ENCODE measurements at regions not wholly inside any gene's neighbourhood (a gene's known extent, or its start where the extent isn't known, plus 50 kb on each side); places are given as distances from the start of the nearest gene placed in this dataset.

GRCh38 chr3:180354214-180354613, 247.7 kb upstream of the TTC14 start:
- DNase-seq, result no peak

- no peak for DNase-seq
These were observed 243.8 kb upstream of the TTC14 start for GRCh38 chr3:180358179-180358578.

GRCh38 chr3:180359061-180359952, 242.7 kb upstream of the TTC14 start:
- no peak for DNase-seq

- DNase-seq, result no peak
These were observed 242.0 kb upstream of the TTC14 start for GRCh38 chr3:180359953-180360279.

- peak; percentile 77 for DNase-seq
These were observed 239.9 kb upstream of the TTC14 start for GRCh38 chr3:180362081-180362480.

- DNase-seq, result no peak
These were observed 226.1 kb upstream of the TTC14 start for GRCh38 chr3:180375831-180376230.

GRCh38 chr3:180378496-180378895, 223.5 kb upstream of the TTC14 start:
- DNase-seq, result no peak

- DNase-seq, result no peak
These were observed 219.3 kb upstream of the TTC14 start for GRCh38 chr3:180382638-180383180.

GRCh38 chr3:180383332-180384020, 218.5 kb upstream of the TTC14 start:
- no peak for DNase-seq

GRCh38 chr3:180390313-180390712, 211.7 kb upstream of the TTC14 start:
- DNase-seq, result no peak

GRCh38 chr3:180391001-180391400, 211.0 kb upstream of the TTC14 start:
- no peak for DNase-seq

GRCh38 chr3:180401226-180401625, 200.7 kb upstream of the TTC14 start:
- no peak for DNase-seq

- no peak for DNase-seq
These were observed 199.4 kb upstream of the TTC14 start for GRCh38 chr3:180402471-180403073.

GRCh38 chr3:180403156-180403555, 198.8 kb upstream of the TTC14 start:
- DNase-seq, result no peak

- no peak for DNase-seq
These were observed 193.3 kb upstream of the TTC14 start for GRCh38 chr3:180408654-180409053.

GRCh38 chr3:180409170-180409569, 192.8 kb upstream of the TTC14 start:
- no peak for DNase-seq

- no peak for DNase-seq
These were observed 192.1 kb upstream of the TTC14 start for GRCh38 chr3:180409883-180410282.

GRCh38 chr3:180414157-180414556, 187.8 kb upstream of the TTC14 start:
- DNase-seq, result no peak

- DNase-seq, result no peak
These were observed 185.8 kb upstream of the TTC14 start for GRCh38 chr3:180416111-180416594.

- DNase-seq, result no peak
These were observed 184.7 kb upstream of the TTC14 start for GRCh38 chr3:180417241-180417640.

GRCh38 chr3:180420016-180420415, 181.9 kb upstream of the TTC14 start:
- no peak for DNase-seq

GRCh38 chr3:180420804-180421203, 181.2 kb upstream of the TTC14 start:
- DNase-seq, result no peak

GRCh38 chr3:180421221-180421620, 180.7 kb upstream of the TTC14 start:
- no peak for DNase-seq

GRCh38 chr3:180421721-180422120, 180.2 kb upstream of the TTC14 start:
- DNase-seq, result no peak

Measured in NCI-H1105 treated with DMSO at 0.1 percent for 48 hours (cell line).